ENCODE measurements at regions not wholly inside any gene's neighbourhood (a gene's known extent, or its start where the extent isn't known, plus 50 kb on each side); places are given as distances from the start of the nearest gene placed in this dataset.
"Not testable (repeated sequence)": the region's sequence is repeated elsewhere in the genome, so short reads cannot be mapped to it uniquely, and the experiment has no call there.

DNA sequence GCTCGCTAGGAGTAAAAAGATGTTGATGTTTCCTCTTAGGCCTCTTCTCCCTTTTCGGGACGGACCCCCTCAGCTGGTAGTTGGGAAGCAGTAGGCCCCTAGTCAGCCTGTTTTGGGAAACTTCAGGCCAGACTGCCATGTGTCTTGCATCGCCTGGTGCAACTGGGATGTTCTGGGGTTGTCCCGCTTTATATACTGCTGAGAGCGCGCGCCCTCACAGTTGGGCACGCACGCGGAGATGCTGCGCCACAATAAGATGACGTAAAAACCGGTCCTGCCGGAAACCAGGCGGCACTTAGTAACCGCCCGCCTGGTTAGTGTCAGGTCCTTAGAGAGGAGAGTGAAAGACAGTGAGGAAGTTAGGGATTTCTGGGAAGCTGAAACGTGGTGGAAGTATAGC lies 231.3 kb upstream of the CT83 start:
- Histone ChIP-seq H3K36me3 (ENCODE audit: control insufficient read depth in 4 of 4, insufficient read depth in 4 of 4, low read length in 3 of 4) (no peaks in the 10 kb centered on the region), H3K4me1 (ENCODE audit: control extremely low read depth in 1 of 4, control insufficient read depth in 4 of 4, insufficient read depth in 4 of 4, low read length in 3 of 4) (no peaks in the 10 kb centered on the region), H3K27ac (ENCODE audit: insufficient read depth in 1 of 2, low read depth in 1 of 2, low read length in 2 of 2, poor library complexity in 1 of 2, severe bottlenecking in 2 of 2) (no peak overlapping the region), H3K27me3 (replicated peaks in 2 of 5; ENCODE audit: control insufficient read depth in 4 of 5, insufficient read depth in 5 of 5, low read length in 4 of 5) (no peaks in the 10 kb centered on the region), H3K4me3 (ENCODE audit: control insufficient read depth in 1 of 7, extremely low read depth in 1 of 7, insufficient read depth in 4 of 7, low read depth in 2 of 7, low read length in 6 of 7) (no peak overlapping the region), H3K9me3 (ENCODE audit: control extremely low read depth in 1 of 5, control insufficient read depth in 4 of 5, insufficient read depth in 2 of 5, low read depth in 1 of 5, low read length in 4 of 5) (no peaks in the 10 kb centered on the region)
- DNase-seq = no peak
- CTCF ChIA-PET = no interaction called here
- 72% methylated on average over 15 of the region's 19 CpGs for WGBS (ENCODE audit: insufficient coverage)
- POLR2A ChIA-PET = no interaction called here

DNA sequence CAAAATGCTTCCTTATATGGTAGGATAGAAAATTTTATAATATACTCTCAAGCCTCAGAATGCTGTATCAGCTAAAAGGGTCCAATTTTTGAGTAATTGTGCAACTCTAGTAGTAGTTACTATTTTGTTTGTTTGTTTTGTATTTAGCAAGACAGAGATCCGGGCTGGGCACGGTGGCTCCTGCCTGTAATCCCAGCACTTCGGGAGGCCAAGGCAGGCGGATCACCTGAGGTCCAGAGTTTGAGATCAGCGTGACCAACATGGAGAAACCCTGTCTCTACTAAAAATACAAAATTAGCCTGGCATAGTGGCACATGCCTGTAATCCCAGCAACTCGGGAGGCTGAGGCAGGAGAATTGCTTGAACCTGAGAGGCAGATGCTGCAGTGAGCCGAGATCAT lies 216.8 kb upstream of the CT83 start:
- H3K27ac ChIP-seq (ENCODE audit: insufficient read depth in 1 of 2, low read depth in 1 of 2, low read length in 2 of 2, poor library complexity in 1 of 2, severe bottlenecking in 2 of 2); H3K9me3 ChIP-seq (ENCODE audit: control extremely low read depth in 1 of 5, control insufficient read depth in 4 of 5, insufficient read depth in 2 of 5, low read depth in 1 of 5, low read length in 4 of 5); H3K27me3 ChIP-seq (replicated peaks in 2 of 5; ENCODE audit: control insufficient read depth in 4 of 5, insufficient read depth in 5 of 5, low read length in 4 of 5); H3K36me3 ChIP-seq (ENCODE audit: control insufficient read depth in 4 of 4, insufficient read depth in 4 of 4, low read length in 3 of 4); H3K4me1 ChIP-seq (ENCODE audit: control extremely low read depth in 1 of 4, control insufficient read depth in 4 of 4, insufficient read depth in 4 of 4, low read length in 3 of 4); CTCF ChIA-PET; H3K4me3 ChIP-seq (ENCODE audit: control insufficient read depth in 1 of 7, extremely low read depth in 1 of 7, insufficient read depth in 4 of 7, low read depth in 2 of 7, low read length in 6 of 7); DNase-seq; POLR2A ChIA-PET: not testable (repeated sequence)
- WGBS (ENCODE audit: insufficient coverage) = 72% methylated on average over 6 of the region's 7 CpGs

- Histone ChIP-seq H3K9me3 (ENCODE audit: control extremely low read depth in 1 of 5, control insufficient read depth in 4 of 5, insufficient read depth in 2 of 5, low read depth in 1 of 5, low read length in 4 of 5) (no peaks in the 10 kb centered on the region), H3K36me3 (ENCODE audit: control insufficient read depth in 4 of 4, insufficient read depth in 4 of 4, low read length in 3 of 4) (no peaks in the 10 kb centered on the region), H3K4me1 (ENCODE audit: control extremely low read depth in 1 of 4, control insufficient read depth in 4 of 4, insufficient read depth in 4 of 4, low read length in 3 of 4) (no peaks in the 10 kb centered on the region), H3K4me3 (ENCODE audit: control insufficient read depth in 1 of 7, extremely low read depth in 1 of 7, insufficient read depth in 4 of 7, low read depth in 2 of 7, low read length in 6 of 7) (no peak overlapping the region), H3K27ac (ENCODE audit: insufficient read depth in 1 of 2, low read depth in 1 of 2, low read length in 2 of 2, poor library complexity in 1 of 2, severe bottlenecking in 2 of 2) (no peak overlapping the region), H3K27me3 (replicated peaks in 2 of 5; ENCODE audit: control insufficient read depth in 4 of 5, insufficient read depth in 5 of 5, low read length in 4 of 5) (no peaks in the 10 kb centered on the region)
- 63% methylated on average over 7 of the region's 8 CpGs for WGBS (ENCODE audit: insufficient coverage)
- ChIA-PET CTCF (no interaction called here), POLR2A (no interaction called here)
- DNase-seq = no peak
These were observed 204.8 kb upstream of the CT83 start for GRCh38 chrX:116667346-116668134.

GRCh38 chrX:116657071-116657470 lies 194.3 kb upstream of the CT83 start:
- no peaks in the 10 kb centered on the region for H3K9me3 ChIP-seq (ENCODE audit: control extremely low read depth in 1 of 5, control insufficient read depth in 4 of 5, insufficient read depth in 2 of 5, low read depth in 1 of 5, low read length in 4 of 5)
- ChIA-PET POLR2A (no interaction called here), CTCF (no interaction called here)
- no peak for DNase-seq
- H3K4me3 ChIP-seq (ENCODE audit: control insufficient read depth in 1 of 7, extremely low read depth in 1 of 7, insufficient read depth in 4 of 7, low read depth in 2 of 7, low read length in 6 of 7) = no peak overlapping the region
- H3K27me3 ChIP-seq (replicated peaks in 2 of 5; ENCODE audit: control insufficient read depth in 4 of 5, insufficient read depth in 5 of 5, low read length in 4 of 5) = no peaks in the 10 kb centered on the region
- no peaks in the 10 kb centered on the region for H3K36me3 ChIP-seq (ENCODE audit: control insufficient read depth in 4 of 4, insufficient read depth in 4 of 4, low read length in 3 of 4)
- no peak overlapping the region for H3K27ac ChIP-seq (ENCODE audit: insufficient read depth in 1 of 2, low read depth in 1 of 2, low read length in 2 of 2, poor library complexity in 1 of 2, severe bottlenecking in 2 of 2)
- H3K4me1 ChIP-seq (ENCODE audit: control extremely low read depth in 1 of 4, control insufficient read depth in 4 of 4, insufficient read depth in 4 of 4, low read length in 3 of 4) = no peaks in the 10 kb centered on the region

DNA sequence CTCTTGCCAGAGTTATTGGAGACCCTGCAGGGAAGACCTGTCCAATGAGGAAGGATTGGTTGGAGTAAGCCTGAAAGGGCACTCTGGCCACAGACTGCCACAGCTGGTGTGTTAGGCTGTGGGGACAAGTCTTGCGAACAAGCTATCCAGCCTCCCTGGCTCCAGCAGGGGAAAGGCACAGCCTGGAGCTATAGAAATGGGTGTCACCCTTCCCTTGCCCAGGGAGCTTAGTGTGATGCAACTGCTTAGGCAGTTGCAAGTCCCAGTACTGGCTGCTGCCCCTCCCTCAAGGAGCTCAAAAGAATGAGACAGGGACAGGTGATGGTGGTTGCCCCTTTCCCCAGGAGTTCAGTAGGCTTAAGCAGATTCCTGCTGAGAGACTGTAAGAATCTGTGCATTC lies 165.7 kb upstream of the CT83 start:
- WGBS (ENCODE audit: insufficient coverage) = 100% methylated on average over 1 of the region's 1 CpG
- Histone ChIP-seq H3K4me1 (ENCODE audit: control extremely low read depth in 1 of 4, control insufficient read depth in 4 of 4, insufficient read depth in 4 of 4, low read length in 3 of 4) (no peaks in the 10 kb centered on the region), H3K27ac (ENCODE audit: insufficient read depth in 1 of 2, low read depth in 1 of 2, low read length in 2 of 2, poor library complexity in 1 of 2, severe bottlenecking in 2 of 2) (no peak overlapping the region), H3K4me3 (ENCODE audit: control insufficient read depth in 1 of 7, extremely low read depth in 1 of 7, insufficient read depth in 4 of 7, low read depth in 2 of 7, low read length in 6 of 7) (no peak overlapping the region), H3K36me3 (ENCODE audit: control insufficient read depth in 4 of 4, insufficient read depth in 4 of 4, low read length in 3 of 4) (no peaks in the 10 kb centered on the region), H3K27me3 (replicated peaks in 2 of 5; ENCODE audit: control insufficient read depth in 4 of 5, insufficient read depth in 5 of 5, low read length in 4 of 5) (peaks cover 0 to 2% (median 0%) of the 10 kb centered on the region in 5 experiments), H3K9me3 (ENCODE audit: control extremely low read depth in 1 of 5, control insufficient read depth in 4 of 5, insufficient read depth in 2 of 5, low read depth in 1 of 5, low read length in 4 of 5) (no peaks in the 10 kb centered on the region)
- POLR2A ChIA-PET = no interaction called here
- no peak for DNase-seq
- CTCF ChIA-PET = no interaction called here

GRCh38 chrX:116618546-116618945 lies 155.8 kb upstream of the CT83 start:
- no peaks in the 10 kb centered on the region for H3K4me1 ChIP-seq (ENCODE audit: control extremely low read depth in 1 of 4, control insufficient read depth in 4 of 4, insufficient read depth in 4 of 4, low read length in 3 of 4)
- WGBS (ENCODE audit: insufficient coverage) = 50% methylated on average over 1 of the region's 1 CpG

DNA sequence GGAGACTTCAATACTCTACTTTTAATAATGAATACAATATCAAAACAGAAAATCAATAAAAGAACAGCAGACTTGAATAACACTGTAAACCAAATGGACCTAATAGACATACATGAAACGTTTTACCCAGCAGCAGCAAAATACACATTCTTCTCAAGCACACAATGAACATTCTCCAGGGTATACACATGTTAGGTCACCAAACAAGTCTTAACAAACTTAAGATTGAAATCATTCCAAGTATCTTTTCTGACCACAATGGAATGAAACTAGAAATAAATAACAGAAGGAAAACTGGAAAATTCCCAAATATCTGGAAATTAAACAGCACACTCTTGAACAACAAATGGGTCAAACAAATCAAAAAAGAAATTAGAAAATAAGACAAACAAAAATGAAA lies 145.0 kb upstream of the CT83 start:
- 29% methylated on average over 1 of the region's 1 CpG for WGBS (ENCODE audit: insufficient coverage)

More at GRCh38 chrX:116618546-116618945, 155.8 kb upstream of the CT83 start:
- Histone ChIP-seq H3K27ac (ENCODE audit: insufficient read depth in 1 of 2, low read depth in 1 of 2, low read length in 2 of 2, poor library complexity in 1 of 2, severe bottlenecking in 2 of 2) (no peak overlapping the region), H3K36me3 (ENCODE audit: control insufficient read depth in 4 of 4, insufficient read depth in 4 of 4, low read length in 3 of 4) (no peaks in the 10 kb centered on the region), H3K9me3 (ENCODE audit: control extremely low read depth in 1 of 5, control insufficient read depth in 4 of 5, insufficient read depth in 2 of 5, low read depth in 1 of 5, low read length in 4 of 5) (no peaks in the 10 kb centered on the region), H3K27me3 (replicated peaks in 2 of 5; ENCODE audit: control insufficient read depth in 4 of 5, insufficient read depth in 5 of 5, low read length in 4 of 5) (no peaks in the 10 kb centered on the region), H3K4me3 (ENCODE audit: control insufficient read depth in 1 of 7, extremely low read depth in 1 of 7, insufficient read depth in 4 of 7, low read depth in 2 of 7, low read length in 6 of 7) (no peak overlapping the region)
- CTCF ChIA-PET = no interaction called here
- no peak for DNase-seq
- POLR2A ChIA-PET = no interaction called here

More for the DNA sequence above, 145.0 kb upstream of the CT83 start:
- Histone ChIP-seq H3K27ac (ENCODE audit: insufficient read depth in 1 of 2, low read depth in 1 of 2, low read length in 2 of 2, poor library complexity in 1 of 2, severe bottlenecking in 2 of 2) (no peak overlapping the region), H3K4me1 (ENCODE audit: control extremely low read depth in 1 of 4, control insufficient read depth in 4 of 4, insufficient read depth in 4 of 4, low read length in 3 of 4) (no peaks in the 10 kb centered on the region), H3K27me3 (replicated peaks in 2 of 5; ENCODE audit: control insufficient read depth in 4 of 5, insufficient read depth in 5 of 5, low read length in 4 of 5) (no peaks in the 10 kb centered on the region), H3K4me3 (ENCODE audit: control insufficient read depth in 1 of 7, extremely low read depth in 1 of 7, insufficient read depth in 4 of 7, low read depth in 2 of 7, low read length in 6 of 7) (no peak overlapping the region), H3K36me3 (ENCODE audit: control insufficient read depth in 4 of 4, insufficient read depth in 4 of 4, low read length in 3 of 4) (no peaks in the 10 kb centered on the region), H3K9me3 (ENCODE audit: control extremely low read depth in 1 of 5, control insufficient read depth in 4 of 5, insufficient read depth in 2 of 5, low read depth in 1 of 5, low read length in 4 of 5) (peaks cover 0 to 2% (median 0%) of the 10 kb centered on the region in 5 experiments)
- DNase-seq = no peak
- ChIA-PET POLR2A (no interaction called here), CTCF (no interaction called here)
